Loucy (cell line): ENCODE measurements at regions not wholly inside any gene's neighbourhood (a gene's known extent, or its start where the extent isn't known, plus 50 kb on each side); places are given as distances from the start of the nearest gene placed in this dataset.

Experiments used
- CTCF ChIP-seq: fragments of 200-600 bp; sonication (generic); conservative IDR thresholded peaks from 2 replicates; pipeline ENCODE4 v1.5.1; 2014; ENCODE audit warnings: mild to moderate bottlenecking, antibody characterized with exemption, low read length
- EZH2phosphoT487 ChIP-seq: fragments of 200-600 bp; IDR thresholded peaks from 2 replicates; pipeline ENCODE4 v1.6.1; 2018; ENCODE audit warnings: antibody characterized with exemption, mild to moderate bottlenecking, moderate library complexity, borderline replicate concordance

- TF ChIP-seq CTCF (no peak), EZH2phosphoT487 (no peak)
Measured at GRCh38 chr6:78150425-78150824, 497.6 kb downstream of the MEI4 start.
